GM12872 (cell line): ENCODE measurements at regions not wholly inside any gene's neighbourhood (a gene's known extent, or its start where the extent isn't known, plus 50 kb on each side); places are given as distances from the start of the nearest gene placed in this dataset.

Experiments
- TF ChIP-seq, protein P1 (sequence below): IDR thresholded peaks from 3 replicates; pipeline ENCODE4 v1.5.1; 2011; ENCODE audit warnings: low read depth, mild to moderate bottlenecking, low read length, moderate library complexity; ENCODE audit not compliant: insufficient read depth

- TF ChIP-seq, protein P1, sequence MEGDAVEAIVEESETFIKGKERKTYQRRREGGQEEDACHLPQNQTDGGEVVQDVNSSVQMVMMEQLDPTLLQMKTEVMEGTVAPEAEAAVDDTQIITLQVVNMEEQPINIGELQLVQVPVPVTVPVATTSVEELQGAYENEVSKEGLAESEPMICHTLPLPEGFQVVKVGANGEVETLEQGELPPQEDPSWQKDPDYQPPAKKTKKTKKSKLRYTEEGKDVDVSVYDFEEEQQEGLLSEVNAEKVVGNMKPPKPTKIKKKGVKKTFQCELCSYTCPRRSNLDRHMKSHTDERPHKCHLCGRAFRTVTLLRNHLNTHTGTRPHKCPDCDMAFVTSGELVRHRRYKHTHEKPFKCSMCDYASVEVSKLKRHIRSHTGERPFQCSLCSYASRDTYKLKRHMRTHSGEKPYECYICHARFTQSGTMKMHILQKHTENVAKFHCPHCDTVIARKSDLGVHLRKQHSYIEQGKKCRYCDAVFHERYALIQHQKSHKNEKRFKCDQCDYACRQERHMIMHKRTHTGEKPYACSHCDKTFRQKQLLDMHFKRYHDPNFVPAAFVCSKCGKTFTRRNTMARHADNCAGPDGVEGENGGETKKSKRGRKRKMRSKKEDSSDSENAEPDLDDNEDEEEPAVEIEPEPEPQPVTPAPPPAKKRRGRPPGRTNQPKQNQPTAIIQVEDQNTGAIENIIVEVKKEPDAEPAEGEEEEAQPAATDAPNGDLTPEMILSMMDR, result no peak
Observed at GRCh38 chr18:24731158-24731557, 270.7 kb downstream of the HRH4 start.

DNA sequence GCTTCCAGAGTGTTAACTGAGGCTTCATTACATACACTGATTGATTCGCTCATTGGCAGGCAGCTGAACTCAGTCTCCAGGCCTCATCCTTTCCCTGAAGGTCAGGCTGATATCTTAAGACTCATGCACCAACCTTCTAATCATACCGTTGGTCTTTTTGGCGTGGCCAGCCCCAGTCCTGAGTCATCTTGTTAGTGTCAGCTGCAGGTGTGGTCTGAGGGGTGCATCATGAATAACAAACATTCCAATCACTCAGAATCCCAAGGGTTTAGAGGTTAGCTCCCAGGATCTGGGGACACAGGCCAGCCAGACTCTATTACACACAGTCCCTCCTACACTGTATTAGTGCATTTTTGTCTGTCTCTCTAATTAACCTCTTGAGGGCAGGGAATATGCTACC lies 271.5 kb downstream of the HRH4 start:
- TF ChIP-seq, protein P1, result no peak

GRCh38 chr18:24734058-24734457 lies 273.6 kb downstream of the HRH4 start:
- TF ChIP-seq, protein P1, result no peak

- TF ChIP-seq, protein P1, result no peak
Observed at GRCh38 chr18:24735624-24736231, 275.3 kb downstream of the HRH4 start.

- TF ChIP-seq, protein P1, result no peak
Observed at GRCh38 chr18:24736662-24737330, 276.4 kb downstream of the HRH4 start.

- TF ChIP-seq, protein P1, result no peak
Observed at GRCh38 chr18:24740829-24741228, 280.4 kb downstream of the HRH4 start.

DNA sequence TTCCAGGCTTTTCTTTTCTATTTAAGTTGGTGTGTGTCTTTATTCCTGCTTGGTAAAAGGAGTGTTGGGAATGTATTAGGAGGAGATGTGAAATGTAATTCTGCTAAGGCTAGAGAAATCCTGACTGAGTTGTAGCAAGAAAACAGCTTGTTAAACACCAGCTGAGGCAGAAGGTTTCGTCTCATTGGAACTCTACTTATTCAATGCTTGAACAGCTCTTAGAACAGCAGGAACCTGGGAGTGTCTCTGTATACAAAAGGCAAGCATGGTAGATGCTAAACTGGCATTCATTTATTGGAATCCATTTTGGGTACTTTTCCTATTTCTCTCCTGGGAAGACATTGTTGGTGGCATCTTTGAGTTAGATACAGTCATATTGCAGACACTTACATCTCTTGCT lies 280.9 kb downstream of the HRH4 start:
- TF ChIP-seq, protein P1, result no peak
